Progenitor cell of endocrine pancreas (in vitro differentiated cells): ENCODE measurements at regions not wholly inside any gene's neighbourhood (a gene's known extent, or its start where the extent isn't known, plus 50 kb on each side); places are given as distances from the start of the nearest gene placed in this dataset.

Source experiments
- DNase-seq: peaks from one replicate; pipeline ENCODE4 v3.0.0; 2021; ENCODE audit warnings: low spot score; ENCODE audit not compliant: unreplicated experiment
- H3K27ac Mint-ChIP-seq: 2 replicates; pipeline ENCODE4 v1.8.0; 2021; ENCODE audit warnings: mild to moderate bottlenecking, moderate library complexity, mixed read lengths
- H3K27me3 Mint-ChIP-seq: 2 replicates; pipeline ENCODE4 v1.8.0; 2021; ENCODE audit warnings: mixed read lengths
- H3K36me3 Mint-ChIP-seq: 2 replicates; pipeline ENCODE4 v1.8.0; 2022; ENCODE audit warnings: mixed read lengths; ENCODE audit not compliant: insufficient read depth
- H3K4me1 Mint-ChIP-seq: 2 replicates; pipeline ENCODE4 v1.8.0; 2021; ENCODE audit warnings: low read depth, mixed read lengths
- H3K4me3 Mint-ChIP-seq: 2 replicates; pipeline ENCODE4 v1.8.0; 2021; ENCODE audit warnings: low read depth, mild to moderate bottlenecking, moderate library complexity, mixed read lengths
- H3K9me3 Mint-ChIP-seq: 2 replicates; pipeline ENCODE4 v1.8.0; 2021; ENCODE audit warnings: low read depth, mixed read lengths
- TF ChIP-seq, protein P1 (sequence below): fragments of 200-600 bp; sonication (generic); IDR thresholded peaks from one replicate; pipeline ENCODE4 v1.5.0; 2021; ENCODE audit warnings: antibody characterized with exemption, mild to moderate bottlenecking; ENCODE audit not compliant: unreplicated experiment

DNA sequence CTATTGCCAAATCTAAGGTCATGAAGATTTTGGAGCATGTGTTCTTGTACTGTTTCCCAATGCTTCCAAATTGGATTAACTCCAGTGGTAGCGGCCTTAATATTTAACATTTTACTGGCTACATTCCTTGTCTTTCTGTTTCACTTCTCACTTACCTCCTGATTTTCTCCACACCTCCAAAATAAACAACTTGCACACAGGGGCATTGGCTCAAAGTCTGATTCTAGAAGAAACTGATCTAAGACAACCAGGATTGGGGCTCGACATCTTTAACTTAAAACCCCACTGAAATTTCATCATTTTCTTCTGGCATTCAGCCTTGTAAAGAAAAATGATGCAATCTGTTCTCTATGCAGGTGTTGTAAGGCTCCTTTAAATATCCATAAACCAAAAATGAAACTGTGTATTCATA lies 557.9 kb upstream of the ID4 start:
- peaks cover 1% of the 10 kb centered on the region for H3K4me1 Mint-ChIP-seq
- H3K4me3 Mint-ChIP-seq, result no peak overlapping the region
- H3K27ac Mint-ChIP-seq, result no peak overlapping the region
- H3K9me3 Mint-ChIP-seq, result peaks cover 11% of the 10 kb centered on the region
- DNase-seq, result no peak
- TF ChIP-seq, protein P1, sequence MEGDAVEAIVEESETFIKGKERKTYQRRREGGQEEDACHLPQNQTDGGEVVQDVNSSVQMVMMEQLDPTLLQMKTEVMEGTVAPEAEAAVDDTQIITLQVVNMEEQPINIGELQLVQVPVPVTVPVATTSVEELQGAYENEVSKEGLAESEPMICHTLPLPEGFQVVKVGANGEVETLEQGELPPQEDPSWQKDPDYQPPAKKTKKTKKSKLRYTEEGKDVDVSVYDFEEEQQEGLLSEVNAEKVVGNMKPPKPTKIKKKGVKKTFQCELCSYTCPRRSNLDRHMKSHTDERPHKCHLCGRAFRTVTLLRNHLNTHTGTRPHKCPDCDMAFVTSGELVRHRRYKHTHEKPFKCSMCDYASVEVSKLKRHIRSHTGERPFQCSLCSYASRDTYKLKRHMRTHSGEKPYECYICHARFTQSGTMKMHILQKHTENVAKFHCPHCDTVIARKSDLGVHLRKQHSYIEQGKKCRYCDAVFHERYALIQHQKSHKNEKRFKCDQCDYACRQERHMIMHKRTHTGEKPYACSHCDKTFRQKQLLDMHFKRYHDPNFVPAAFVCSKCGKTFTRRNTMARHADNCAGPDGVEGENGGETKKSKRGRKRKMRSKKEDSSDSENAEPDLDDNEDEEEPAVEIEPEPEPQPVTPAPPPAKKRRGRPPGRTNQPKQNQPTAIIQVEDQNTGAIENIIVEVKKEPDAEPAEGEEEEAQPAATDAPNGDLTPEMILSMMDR, result no peak
- H3K27me3 Mint-ChIP-seq, result no peaks in the 10 kb centered on the region
- H3K36me3 Mint-ChIP-seq, result peaks cover 1% of the 10 kb centered on the region

DNA sequence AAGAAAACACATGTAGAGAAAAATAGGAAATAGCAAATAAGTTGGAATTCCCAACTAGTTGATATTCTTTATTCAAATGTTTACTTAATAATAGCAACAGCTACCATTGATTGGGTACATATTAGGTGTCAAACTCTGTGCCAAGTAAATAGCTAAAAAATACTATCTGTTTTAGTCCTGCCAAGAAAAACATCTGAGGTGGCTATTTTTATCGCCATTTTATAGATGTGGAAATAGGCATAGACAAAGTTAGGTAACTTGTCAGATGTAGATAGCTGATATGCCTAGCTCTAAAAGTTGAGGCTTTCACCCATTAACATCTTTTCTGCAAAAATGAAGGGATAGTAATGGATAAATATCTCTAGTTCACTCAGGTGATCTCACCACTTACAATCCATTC lies 549.2 kb upstream of the ID4 start:
- Mint-ChIP-seq H3K36me3 (no peaks in the 10 kb centered on the region), H3K4me3 (no peak overlapping the region), H3K4me1 (no peaks in the 10 kb centered on the region), H3K27me3 (no peaks in the 10 kb centered on the region), H3K9me3 (no peaks in the 10 kb centered on the region), H3K27ac (no peak overlapping the region)
- TF ChIP-seq, protein P1, result no peak
- DNase-seq, result no peak

DNA sequence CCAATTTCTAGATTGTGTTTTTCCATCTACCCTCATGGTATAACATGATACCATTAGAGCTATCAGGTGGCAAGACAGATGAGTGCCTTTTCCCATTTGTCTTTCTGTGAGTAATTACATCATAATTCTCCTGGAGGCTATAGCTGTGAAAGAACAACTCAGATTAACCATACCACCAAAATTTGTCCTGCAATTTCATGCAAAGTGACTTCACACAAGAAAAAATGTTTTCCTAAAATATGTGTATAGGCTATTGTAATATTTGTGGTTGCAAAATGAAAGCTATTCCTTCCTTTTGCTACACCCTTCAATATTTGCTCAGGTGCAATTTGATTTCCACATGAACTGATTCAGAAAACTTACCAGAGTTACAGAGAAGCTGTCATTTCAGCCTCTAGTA lies 547.7 kb upstream of the ID4 start:
- Mint-ChIP-seq H3K27me3 (no peaks in the 10 kb centered on the region), H3K9me3 (no peaks in the 10 kb centered on the region), H3K27ac (no peak overlapping the region), H3K4me3 (no peak overlapping the region), H3K4me1 (no peaks in the 10 kb centered on the region), H3K36me3 (no peaks in the 10 kb centered on the region)
- TF ChIP-seq, protein P1, result no peak
- DNase-seq, result no peak

DNA sequence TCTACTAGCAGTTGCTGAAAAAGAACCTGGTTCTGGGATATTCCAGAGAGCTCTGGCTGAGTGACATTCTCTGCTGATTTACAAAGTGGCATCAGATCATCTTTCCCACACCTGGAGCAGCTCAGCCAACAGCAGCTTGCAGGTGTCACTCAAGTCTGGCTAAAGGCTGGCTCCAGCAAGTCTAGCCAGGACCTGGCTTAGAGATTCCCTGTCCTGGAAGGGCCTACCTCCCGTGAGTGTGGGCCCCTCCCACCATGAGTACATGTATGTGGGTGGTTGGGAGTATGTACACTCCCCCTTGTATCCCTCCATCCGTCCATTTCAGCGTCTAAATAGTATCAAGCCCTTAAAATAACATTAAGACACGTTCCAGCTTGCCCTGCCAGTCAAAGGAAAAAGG lies 539.3 kb upstream of the ID4 start:
- TF ChIP-seq, protein P1, result no peak
- DNase-seq, result no peak
- H3K27me3 Mint-ChIP-seq, result no peaks in the 10 kb centered on the region
- no peaks in the 10 kb centered on the region for H3K36me3 Mint-ChIP-seq
- H3K4me3 Mint-ChIP-seq, result no peak overlapping the region
- H3K4me1 Mint-ChIP-seq, result peaks cover 10% of the 10 kb centered on the region
- H3K9me3 Mint-ChIP-seq, result no peaks in the 10 kb centered on the region
- no peak overlapping the region for H3K27ac Mint-ChIP-seq

DNA sequence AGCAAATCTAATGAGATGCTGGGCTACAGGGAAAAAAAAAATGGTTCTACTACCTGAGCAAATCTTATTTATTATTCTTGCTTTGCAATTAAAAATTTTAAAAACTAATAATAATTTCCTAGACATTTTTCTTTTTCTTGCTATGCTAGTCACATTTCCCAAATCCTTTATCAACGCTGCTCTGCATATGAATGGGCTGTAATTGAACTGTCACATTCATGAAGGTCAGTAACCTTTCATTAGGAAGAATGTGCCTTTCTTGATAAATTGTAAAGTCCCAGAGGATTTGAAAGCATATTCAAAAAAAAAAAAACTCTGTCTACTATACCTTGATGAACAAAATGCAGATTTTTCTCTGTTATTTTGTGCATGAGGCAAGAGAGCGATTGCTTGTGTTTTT lies 538.7 kb upstream of the ID4 start:
- Mint-ChIP-seq H3K9me3 (no peaks in the 10 kb centered on the region), H3K4me1 (peaks cover 10% of the 10 kb centered on the region), H3K27ac (no peak overlapping the region), H3K4me3 (no peak overlapping the region), H3K36me3 (no peaks in the 10 kb centered on the region), H3K27me3 (no peaks in the 10 kb centered on the region)
- no peak for DNase-seq
- TF ChIP-seq, protein P1, result no peak
